Suprapubic skin (tissue), 3 donors: ENCODE measurements at regions not wholly inside any gene's neighbourhood (a gene's known extent, or its start where the extent isn't known, plus 50 kb on each side); places are given as distances from the start of the nearest gene placed in this dataset.

Experiments
- POLR2AphosphoS5 ChIP-seq, 3 donors: sonication (generic); formaldehyde crosslinking; IDR thresholded peaks; one replicate each; pipeline ENCODE4 v1.6.1; 2017; ENCODE audit warnings: antibody characterized with exemption in 3 of 3
- TF ChIP-seq, protein P1 (sequence below), 2 donors: fragments of 200-600 bp in 1 of 2; fragments of 450-650 bp in 1 of 2; sonication (generic) in 1 of 2; IDR thresholded peaks; one replicate each; pipeline ENCODE4 v1.5.1; 2016 to 2019; ENCODE audit warnings: antibody characterized with exemption in 2 of 2, mild to moderate bottlenecking in 1 of 2, moderate library complexity in 1 of 2

DNA sequence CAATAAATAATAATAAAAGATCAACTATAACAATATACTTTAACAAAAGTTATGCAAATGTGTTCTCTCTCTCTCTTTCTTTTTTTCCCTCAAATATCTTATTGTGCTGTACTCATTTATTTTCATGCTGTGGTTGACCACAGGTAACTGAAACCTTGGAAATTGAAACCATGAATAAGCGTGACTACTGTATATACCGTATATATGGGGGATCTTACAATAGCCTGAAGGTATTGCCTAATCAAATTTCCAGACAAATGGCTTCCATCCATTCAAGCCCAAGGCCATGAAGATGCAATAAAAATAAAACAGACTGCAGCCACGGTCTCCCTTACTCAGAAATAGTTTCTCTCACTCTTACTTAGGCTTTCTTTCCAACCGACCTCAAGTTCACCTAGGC is 98.3 kb downstream of the SLITRK6 start:
- TF ChIP-seq, protein P1, sequence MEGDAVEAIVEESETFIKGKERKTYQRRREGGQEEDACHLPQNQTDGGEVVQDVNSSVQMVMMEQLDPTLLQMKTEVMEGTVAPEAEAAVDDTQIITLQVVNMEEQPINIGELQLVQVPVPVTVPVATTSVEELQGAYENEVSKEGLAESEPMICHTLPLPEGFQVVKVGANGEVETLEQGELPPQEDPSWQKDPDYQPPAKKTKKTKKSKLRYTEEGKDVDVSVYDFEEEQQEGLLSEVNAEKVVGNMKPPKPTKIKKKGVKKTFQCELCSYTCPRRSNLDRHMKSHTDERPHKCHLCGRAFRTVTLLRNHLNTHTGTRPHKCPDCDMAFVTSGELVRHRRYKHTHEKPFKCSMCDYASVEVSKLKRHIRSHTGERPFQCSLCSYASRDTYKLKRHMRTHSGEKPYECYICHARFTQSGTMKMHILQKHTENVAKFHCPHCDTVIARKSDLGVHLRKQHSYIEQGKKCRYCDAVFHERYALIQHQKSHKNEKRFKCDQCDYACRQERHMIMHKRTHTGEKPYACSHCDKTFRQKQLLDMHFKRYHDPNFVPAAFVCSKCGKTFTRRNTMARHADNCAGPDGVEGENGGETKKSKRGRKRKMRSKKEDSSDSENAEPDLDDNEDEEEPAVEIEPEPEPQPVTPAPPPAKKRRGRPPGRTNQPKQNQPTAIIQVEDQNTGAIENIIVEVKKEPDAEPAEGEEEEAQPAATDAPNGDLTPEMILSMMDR (IDR thresholded peaks at IDR 0.05) = no peak
- no peak for TF ChIP-seq POLR2AphosphoS5 (IDR thresholded peaks at IDR 0.05)
